RWPE1 (cell line): ENCODE measurements at regions not wholly inside any gene's neighbourhood (a gene's known extent, or its start where the extent isn't known, plus 50 kb on each side); places are given as distances from the start of the nearest gene placed in this dataset.

ENCODE experiments used
- CTCF ChIA-PET: fragments of 350-600 bp; sonication (Branson Sonifier 250); formaldehyde crosslinking; extraction: SDS; loops from one replicate; lab custom pipeline; 2021; lab: Yijun Ruan, JAX
- POLR2A ChIA-PET: fragments of 400-600 bp; formaldehyde crosslinking; extraction: SDS; loops from one replicate; lab custom pipeline; 2020; ENCODE audit warnings: antibody characterized with exemption; ENCODE audit not compliant: low non-redundant PET; lab: Yijun Ruan, JAX
- DNase-seq: peaks from one replicate; pipeline ENCODE4 v3.0.0; 2012; ENCODE audit warnings: low spot score
- H3K27ac ChIP-seq: fragments of 450-650 bp; 2 replicates; pipeline ENCODE4 v1.5.1; 2017
- CTCF ChIP-seq: fragments of 450-650 bp; conservative IDR thresholded peaks from 2 replicates; pipeline ENCODE4 v1.5.1; 2017; ENCODE audit warnings: low read depth, mild to moderate bottlenecking

- H3K27ac ChIP-seq = no peak overlapping the region
- CTCF ChIA-PET = no interaction called here
- DNase-seq = no peak
- TF ChIP-seq CTCF = no peak
- POLR2A ChIA-PET = no interaction called here
Measured at GRCh38 chr18:44041961-44042360, 638.7 kb upstream of the SETBP1 start.

GRCh38 chr18:44046376-44046975, 634.2 kb upstream of the SETBP1 start:
- no peak for TF ChIP-seq CTCF
- CTCF ChIA-PET = no interaction called here

GRCh38 chr18:44047585-44047984, 633.1 kb upstream of the SETBP1 start:
- H3K27ac ChIP-seq = no peak overlapping the region
- CTCF ChIA-PET = no interaction called here
- TF ChIP-seq CTCF = no peak
- no peak for DNase-seq
- POLR2A ChIA-PET = no interaction called here

More at GRCh38 chr18:44046376-44046975, 634.2 kb upstream of the SETBP1 start:
- POLR2A ChIA-PET = no interaction called here
- H3K27ac ChIP-seq = no peak overlapping the region
- DNase-seq = no peak

- POLR2A ChIA-PET = no interaction called here
Measured at GRCh38 chr18:44048435-44048834, 632.3 kb upstream of the SETBP1 start.

GRCh38 chr18:44048846-44049245, 631.8 kb upstream of the SETBP1 start:
- DNase-seq = no peak
- no peak for TF ChIP-seq CTCF
- H3K27ac ChIP-seq = no peak overlapping the region
- ChIA-PET POLR2A (no interaction called here), CTCF (no interaction called here)

More at GRCh38 chr18:44048435-44048834, 632.3 kb upstream of the SETBP1 start:
- no peak for DNase-seq
- CTCF ChIA-PET = no interaction called here
- TF ChIP-seq CTCF = no peak
- H3K27ac ChIP-seq = no peak overlapping the region

GRCh38 chr18:44051026-44051425, 629.7 kb upstream of the SETBP1 start:
- no peak for TF ChIP-seq CTCF
- DNase-seq = no peak
- ChIA-PET POLR2A (no interaction called here), CTCF (no interaction called here)
- no peak overlapping the region for H3K27ac ChIP-seq
